ENCODE measurements at regions not wholly inside any gene's neighbourhood (a gene's known extent, or its start where the extent isn't known, plus 50 kb on each side); places are given as distances from the start of the nearest gene placed in this dataset.
"Not testable (repeated sequence)": the region's sequence is repeated elsewhere in the genome, so short reads cannot be mapped to it uniquely, and the experiment has no call there.

GRCh38 chr22:49403102-49403501, 424.6 kb downstream of the BRD1 start:
- DNase-seq = no peak

- DNase-seq = no peak
These were observed 425.5 kb downstream of the BRD1 start for GRCh38 chr22:49402169-49402568.

- DNase-seq = no peak
These were observed 426.6 kb downstream of the BRD1 start for GRCh38 chr22:49400941-49401598.

- DNase-seq = no peak
These were observed 427.3 kb downstream of the BRD1 start for GRCh38 chr22:49400136-49400940.

- DNase-seq = no peak
These were observed 429.0 kb downstream of the BRD1 start for GRCh38 chr22:49398646-49399045.

- DNase-seq = no peak
These were observed 429.6 kb downstream of the BRD1 start for GRCh38 chr22:49398115-49398514.

- DNase-seq = no peak
These were observed 430.9 kb downstream of the BRD1 start for GRCh38 chr22:49396817-49397216.

GRCh38 chr22:49395617-49396016, 432.1 kb downstream of the BRD1 start:
- DNase-seq = no peak

GRCh38 chr22:49395062-49395461, 432.6 kb downstream of the BRD1 start:
- DNase-seq = not testable (repeated sequence)

- DNase-seq = no peak
These were observed 433.4 kb downstream of the BRD1 start for GRCh38 chr22:49394116-49394785.

GRCh38 chr22:49393526-49393925, 434.1 kb downstream of the BRD1 start:
- no peak for DNase-seq

GRCh38 chr22:49392841-49393510, 434.7 kb downstream of the BRD1 start:
- no peak for DNase-seq

GRCh38 chr22:49392247-49392646, 435.4 kb downstream of the BRD1 start:
- no peak for DNase-seq

- no peak for DNase-seq
These were observed 436.2 kb downstream of the BRD1 start for GRCh38 chr22:49391436-49391835.

- no peak for DNase-seq
These were observed 436.7 kb downstream of the BRD1 start for GRCh38 chr22:49390954-49391353.

GRCh38 chr22:49383909-49384308, 443.8 kb downstream of the BRD1 start:
- DNase-seq = not testable (repeated sequence)

- DNase-seq = no peak
These were observed 445.3 kb downstream of the BRD1 start for GRCh38 chr22:49382451-49382735.

- DNase-seq = no peak
These were observed 445.9 kb downstream of the BRD1 start for GRCh38 chr22:49381595-49382450.

- DNase-seq = no peak
These were observed 446.9 kb downstream of the BRD1 start for GRCh38 chr22:49380828-49381114.

- no peak for DNase-seq
These were observed 447.4 kb downstream of the BRD1 start for GRCh38 chr22:49380095-49380827.

GRCh38 chr22:49377306-49377705, 450.4 kb downstream of the BRD1 start:
- no peak for DNase-seq

GRCh38 chr22:49373801-49374226, 453.9 kb downstream of the BRD1 start:
- no peak for DNase-seq

Measured in NCI-H2171 (cell line).